ENCODE measurements at regions not wholly inside any gene's neighbourhood (a gene's known extent, or its start where the extent isn't known, plus 50 kb on each side); places are given as distances from the start of the nearest gene placed in this dataset.
"Not testable (repeated sequence)": the region's sequence is repeated elsewhere in the genome, so short reads cannot be mapped to it uniquely, and the experiment has no call there.

- DNase-seq (ENCODE audit: low read depth), result no peak
These were observed 555.4 kb upstream of the CCDC54 start for GRCh38 chr3:106821801-106822200.

GRCh38 chr3:106822204-106822603, 555.0 kb upstream of the CCDC54 start:
- DNase-seq (ENCODE audit: low read depth), result no peak

DNA sequence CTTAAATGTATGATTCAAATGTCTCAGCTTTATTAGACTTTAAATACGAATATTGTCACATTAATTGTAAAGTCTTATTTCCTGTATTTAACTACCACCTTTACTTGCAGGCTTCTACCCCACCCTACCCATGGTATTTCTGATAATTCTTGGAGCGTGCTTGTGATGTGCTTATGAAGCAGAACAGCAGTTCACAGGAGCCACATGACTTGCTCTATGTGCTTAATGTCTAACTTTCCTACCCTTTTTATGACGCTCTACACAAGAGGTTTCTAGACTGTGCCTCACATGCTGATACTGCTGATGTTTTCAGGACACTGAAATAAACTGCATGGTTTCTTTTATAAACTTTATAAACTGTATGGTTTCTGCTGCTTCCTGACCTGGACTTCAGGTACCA, 553.5 kb upstream of the CCDC54 start:
- no peak for DNase-seq (ENCODE audit: low read depth)

DNA sequence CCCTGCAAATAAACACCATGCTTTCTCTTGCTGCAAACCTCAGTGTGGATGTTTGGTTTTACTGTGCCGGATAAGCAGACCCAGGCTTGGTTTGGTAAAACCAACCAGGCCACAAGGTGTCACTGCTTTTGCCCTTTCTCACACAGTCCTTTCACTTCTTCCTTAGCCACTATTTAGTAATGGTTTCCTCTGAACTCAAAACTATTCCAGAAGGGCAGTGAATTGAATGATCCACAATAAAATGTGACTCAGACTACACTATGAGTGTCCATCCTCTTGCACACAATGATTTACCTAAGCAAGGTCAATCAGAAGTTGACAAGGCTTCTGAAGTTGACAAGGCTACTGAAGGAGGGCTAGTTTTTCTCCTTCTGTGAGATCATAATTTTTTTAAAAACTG, 552.4 kb upstream of the CCDC54 start:
- DNase-seq (ENCODE audit: low read depth), result no peak

GRCh38 chr3:106825962-106826605, 551.2 kb upstream of the CCDC54 start:
- no peak for DNase-seq (ENCODE audit: low read depth)

- DNase-seq (ENCODE audit: low read depth), result no peak
These were observed 550.4 kb upstream of the CCDC54 start for GRCh38 chr3:106826791-106827311.

DNA sequence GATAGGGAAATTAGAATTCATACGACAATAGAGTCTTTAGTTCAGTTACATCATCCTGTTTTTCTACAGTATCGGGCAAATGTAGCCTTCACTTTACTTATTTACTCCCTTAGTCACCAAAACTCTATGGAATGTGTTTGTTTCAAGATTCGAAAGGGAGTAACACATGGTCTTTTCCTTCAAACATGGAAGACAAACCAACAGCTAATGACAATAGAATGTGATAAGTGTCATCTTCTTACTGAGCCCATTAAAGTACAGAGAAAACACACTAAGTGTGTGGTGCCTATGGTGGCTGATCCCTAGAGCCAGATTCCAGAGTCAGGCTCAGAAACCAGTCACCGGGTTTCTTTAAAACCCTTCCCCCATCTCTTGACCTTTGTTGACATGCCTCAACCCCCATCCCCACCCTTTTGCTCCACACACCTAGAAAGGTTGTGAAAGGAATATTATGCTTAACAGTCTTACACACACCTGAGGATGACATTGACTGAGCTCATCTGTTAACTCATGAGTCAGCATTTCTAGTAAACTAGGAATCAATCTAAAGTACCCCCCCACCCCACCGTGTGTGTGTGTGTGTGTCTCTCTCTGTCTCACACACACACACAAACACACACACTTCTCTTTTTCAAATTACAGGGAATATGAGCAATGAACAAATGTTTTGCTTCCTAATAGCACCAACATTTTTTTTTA, 549.6 kb upstream of the CCDC54 start:
- DNase-seq (ENCODE audit: low read depth), result no peak

DNA sequence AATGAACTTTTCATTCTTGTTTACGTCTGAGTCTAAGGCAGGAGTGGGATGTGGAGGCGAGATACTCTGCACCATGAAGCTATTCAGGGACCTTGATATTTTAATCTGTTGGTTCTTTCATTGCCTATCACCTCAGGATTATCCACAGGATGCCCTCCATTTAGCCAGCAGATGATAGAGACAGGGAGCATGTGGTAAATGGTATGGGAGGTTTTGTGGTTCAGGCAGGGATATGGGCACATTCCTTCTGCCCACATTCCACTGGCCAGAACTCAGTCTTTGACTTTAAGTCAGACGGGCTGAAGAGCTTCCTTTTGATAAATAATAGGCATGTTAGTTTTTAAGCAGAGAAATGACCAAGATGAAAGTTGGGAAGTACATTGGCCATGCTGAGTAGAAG, 548.0 kb upstream of the CCDC54 start:
- DNase-seq (ENCODE audit: low read depth), result no peak

- no peak for DNase-seq (ENCODE audit: low read depth)
These were observed 546.9 kb upstream of the CCDC54 start for GRCh38 chr3:106830334-106830733.

DNA sequence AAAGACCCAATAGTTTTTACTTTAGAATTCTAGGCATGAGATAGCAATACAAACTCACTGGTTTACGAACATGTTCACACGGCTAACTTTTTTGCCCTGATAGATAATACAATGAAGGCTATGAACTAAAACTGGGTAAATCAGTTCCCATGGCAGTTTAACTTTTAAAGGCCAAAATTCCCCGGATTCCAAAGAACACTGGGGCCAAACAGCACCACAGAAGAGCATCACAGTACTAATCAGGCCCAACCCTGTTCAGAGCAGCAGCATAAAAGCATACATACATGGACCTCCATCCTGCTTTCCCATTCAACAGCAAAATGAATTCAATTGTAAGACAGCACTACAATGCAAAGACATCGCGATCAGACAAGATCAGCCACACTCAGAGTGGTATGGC, 540.3 kb upstream of the CCDC54 start:
- DNase-seq (ENCODE audit: low read depth), result no peak

DNA sequence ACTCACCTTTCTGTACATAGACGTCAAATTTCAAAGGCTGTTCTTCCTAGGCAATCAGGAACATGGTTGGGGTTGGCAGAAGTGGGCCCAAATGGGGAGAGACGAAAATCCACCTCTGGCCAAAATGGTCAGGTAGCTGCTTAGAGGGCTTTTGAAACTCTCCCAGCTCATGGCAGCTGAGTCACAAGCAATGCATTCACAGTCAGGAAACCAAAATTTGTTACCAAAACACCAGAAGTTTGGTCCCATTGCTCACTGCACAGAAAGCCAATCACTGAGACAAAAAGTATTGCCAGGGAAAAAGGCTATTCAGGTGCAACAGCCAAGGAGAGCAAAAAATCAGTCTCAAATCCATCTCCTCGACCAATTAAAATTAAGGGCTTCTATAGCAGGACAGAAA, 539.6 kb upstream of the CCDC54 start:
- no peak for DNase-seq (ENCODE audit: low read depth)

DNA sequence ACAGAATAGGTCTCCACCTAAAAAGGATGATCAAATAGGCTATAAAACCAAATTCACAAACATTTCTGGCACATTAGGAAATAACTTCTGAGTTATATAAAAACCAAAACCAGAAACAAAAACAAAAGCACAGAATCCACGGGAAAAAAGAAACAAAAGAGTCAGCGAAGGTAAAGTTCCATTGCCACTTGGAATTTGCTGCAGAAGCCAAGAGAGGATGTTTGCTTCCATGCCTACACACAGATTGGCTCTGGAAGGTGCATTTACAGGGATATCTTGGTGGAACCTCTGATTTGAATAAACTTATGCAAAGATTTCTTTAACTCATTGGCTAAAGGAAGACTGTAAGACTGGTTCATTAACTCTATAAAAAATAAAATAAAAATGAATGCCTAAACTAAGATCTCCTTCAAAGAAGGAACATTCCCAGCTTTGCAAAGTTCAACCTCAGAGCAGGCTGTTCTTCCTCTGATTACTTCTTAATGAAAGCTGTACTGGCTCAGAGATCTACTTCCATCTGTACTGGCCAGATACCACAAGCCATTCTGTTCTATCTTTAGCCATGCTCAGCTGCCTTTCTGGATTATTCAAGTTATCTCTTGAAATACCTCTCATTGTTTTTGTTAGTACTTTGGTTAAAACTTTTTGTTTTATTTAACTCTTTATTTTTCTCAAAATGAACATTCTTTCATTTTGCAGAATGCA, 537.5 kb upstream of the CCDC54 start:
- no peak for DNase-seq (ENCODE audit: low read depth)

DNA sequence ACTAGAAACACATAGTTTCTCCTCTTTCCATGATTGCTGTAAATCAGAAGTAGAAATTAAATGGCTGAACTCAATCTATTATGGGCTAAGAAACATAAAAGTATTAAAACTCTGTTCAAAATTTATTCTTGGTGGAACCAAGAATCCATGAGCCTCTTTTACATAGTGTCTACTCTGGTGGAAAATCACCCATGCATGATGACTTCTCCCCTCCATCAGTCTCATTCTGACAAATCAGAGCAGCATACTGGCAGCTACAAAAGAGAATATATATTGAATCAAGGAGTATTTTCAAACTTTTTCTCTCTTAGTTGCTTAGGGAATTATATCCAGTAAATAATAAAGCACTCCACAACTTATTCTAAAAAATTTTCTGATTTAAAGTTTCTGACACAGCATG, 536.9 kb upstream of the CCDC54 start:
- DNase-seq (ENCODE audit: low read depth), result no peak

GRCh38 chr3:106842151-106842550, 535.1 kb upstream of the CCDC54 start:
- DNase-seq (ENCODE audit: low read depth), result no peak

GRCh38 chr3:106844638-106845037, 532.6 kb upstream of the CCDC54 start:
- DNase-seq (ENCODE audit: low read depth), result no peak

DNA sequence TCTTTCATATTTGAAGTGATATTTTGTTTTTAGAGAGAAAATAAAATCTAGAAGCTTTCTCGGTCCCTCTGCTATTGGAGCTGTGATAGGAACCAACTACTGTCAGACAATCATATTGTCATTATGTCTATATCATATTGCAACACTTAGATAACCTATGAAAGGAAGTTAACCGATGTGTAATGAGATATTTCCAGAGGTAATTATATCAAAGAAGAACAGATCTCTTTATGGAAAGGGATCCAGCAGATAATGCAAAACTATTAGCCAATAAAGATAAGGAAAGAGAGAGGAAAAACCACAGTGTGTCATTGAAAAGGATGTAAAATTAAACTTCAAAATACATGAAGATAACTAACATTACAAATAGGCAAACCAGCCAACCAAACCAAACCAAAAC, 529.1 kb upstream of the CCDC54 start:
- DNase-seq (ENCODE audit: low read depth), result no peak

- DNase-seq (ENCODE audit: low read depth), result no peak
These were observed 526.8 kb upstream of the CCDC54 start for GRCh38 chr3:106850437-106850836.

- DNase-seq (ENCODE audit: low read depth), result not testable (repeated sequence)
These were observed 518.9 kb upstream of the CCDC54 start for GRCh38 chr3:106858321-106858720.

DNA sequence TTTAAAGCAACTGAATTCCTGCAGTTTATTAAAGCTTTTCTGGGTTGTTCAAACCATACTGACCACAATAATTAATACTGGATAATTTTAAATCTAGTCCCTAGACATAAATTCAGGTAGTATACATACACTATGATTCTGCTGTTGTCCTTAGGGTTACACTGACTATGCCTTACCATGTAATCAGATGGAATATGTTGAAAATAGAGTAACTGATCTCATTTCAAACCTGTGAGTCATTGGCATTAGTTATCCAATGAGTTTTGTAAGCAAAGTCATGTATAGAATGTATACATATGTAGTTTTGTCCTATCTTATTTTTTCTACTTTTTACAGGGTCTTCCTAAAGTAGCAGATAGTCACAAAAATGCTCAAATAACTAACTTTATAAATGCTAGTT, 517.1 kb upstream of the CCDC54 start:
- no peak for DNase-seq (ENCODE audit: low read depth)

DNA sequence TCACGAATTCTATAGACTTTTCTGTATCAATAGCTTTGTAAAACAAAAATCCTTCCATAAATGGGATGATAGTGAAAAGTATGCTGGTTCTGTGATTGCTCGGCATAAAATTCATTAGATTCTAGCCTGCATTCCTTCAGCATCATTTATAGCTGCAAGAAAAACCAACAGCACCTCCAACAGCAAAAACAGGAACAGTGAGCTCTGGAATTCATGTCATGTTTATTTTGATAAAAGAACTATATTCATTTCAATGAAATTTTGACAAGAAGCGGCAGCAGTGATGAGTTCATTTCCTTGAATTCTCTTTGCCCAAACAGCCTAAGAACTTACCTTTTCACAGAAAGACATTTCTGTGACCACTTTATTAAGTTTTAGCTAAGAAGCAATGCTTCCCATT, 515.2 kb upstream of the CCDC54 start:
- no peak for DNase-seq (ENCODE audit: low read depth)

GRCh38 chr3:106877627-106878026, 499.6 kb upstream of the CCDC54 start:
- DNase-seq (ENCODE audit: low read depth), result no peak

DNA sequence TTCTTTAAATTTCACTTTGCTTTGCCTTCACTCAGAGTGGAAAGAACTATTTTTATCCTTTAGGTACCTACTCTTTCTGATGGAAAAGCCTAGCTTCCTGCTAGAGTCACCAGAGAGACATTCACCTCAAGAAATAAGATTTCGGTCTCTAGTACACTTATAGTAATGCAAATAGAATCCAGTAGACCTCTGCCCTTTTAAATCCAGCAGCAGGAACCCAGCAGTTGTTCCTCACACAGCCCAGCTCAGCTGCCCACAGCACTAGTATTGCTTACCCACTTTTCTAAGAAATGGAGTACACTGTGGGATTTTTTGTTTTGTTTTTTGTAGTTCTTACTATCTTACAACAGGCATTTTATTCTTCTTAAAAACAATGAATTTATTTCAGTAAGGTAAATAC, 497.0 kb upstream of the CCDC54 start:
- no peak for DNase-seq (ENCODE audit: low read depth)

GRCh38 chr3:106881186-106881585, 496.1 kb upstream of the CCDC54 start:
- no peak for DNase-seq (ENCODE audit: low read depth)
